GM21447 (cell line): ENCODE measurements at regions not wholly inside any gene's neighbourhood (a gene's known extent, or its start where the extent isn't known, plus 50 kb on each side); places are given as distances from the start of the nearest gene placed in this dataset.

Experiments used
- ATAC-seq: cut with Tn5 transposase; IDR thresholded peaks from one replicate; pipeline ENCODE4 v1.9.1; 2021; ENCODE audit not compliant: unreplicated experiment

DNA sequence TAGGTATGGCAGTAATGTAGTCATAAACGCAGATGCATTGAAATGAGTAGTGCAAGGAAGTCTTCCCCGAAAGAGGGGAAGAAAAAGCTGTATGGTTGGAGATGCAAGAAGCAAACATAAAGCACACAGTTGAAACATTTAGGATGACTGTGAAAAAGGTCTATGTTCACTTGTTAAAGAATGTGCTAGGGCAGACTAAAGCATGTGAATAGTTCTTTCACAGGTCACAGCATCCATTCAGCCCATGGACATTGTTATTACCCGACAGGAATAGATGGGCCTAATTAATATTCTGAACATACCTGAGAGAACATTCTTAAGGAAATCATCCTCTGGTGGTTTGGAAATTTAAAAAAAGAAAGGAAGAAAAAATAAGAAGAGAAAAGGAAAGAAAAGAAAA lies 595.2 kb downstream of the ZIC1 start:
- no peak for ATAC-seq

DNA sequence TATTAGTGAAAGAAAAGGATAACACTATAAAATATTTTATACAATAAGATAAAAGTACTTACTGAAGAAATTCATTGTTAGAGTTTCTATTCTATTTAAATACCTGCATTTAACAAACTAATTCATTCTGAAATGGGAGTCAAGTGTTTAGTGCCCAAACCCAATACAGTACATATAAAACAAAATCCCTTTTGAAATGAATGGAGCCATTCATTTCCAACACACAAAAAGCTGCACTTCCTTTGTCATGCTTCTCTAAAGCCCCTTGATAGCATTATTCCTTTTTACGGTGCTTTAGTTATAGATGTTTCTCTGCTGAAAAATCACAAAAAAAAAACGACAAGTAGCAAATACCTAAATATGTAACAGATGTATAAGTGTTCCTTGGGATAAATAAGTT lies 596.3 kb downstream of the ZIC1 start:
- no peak for ATAC-seq

DNA sequence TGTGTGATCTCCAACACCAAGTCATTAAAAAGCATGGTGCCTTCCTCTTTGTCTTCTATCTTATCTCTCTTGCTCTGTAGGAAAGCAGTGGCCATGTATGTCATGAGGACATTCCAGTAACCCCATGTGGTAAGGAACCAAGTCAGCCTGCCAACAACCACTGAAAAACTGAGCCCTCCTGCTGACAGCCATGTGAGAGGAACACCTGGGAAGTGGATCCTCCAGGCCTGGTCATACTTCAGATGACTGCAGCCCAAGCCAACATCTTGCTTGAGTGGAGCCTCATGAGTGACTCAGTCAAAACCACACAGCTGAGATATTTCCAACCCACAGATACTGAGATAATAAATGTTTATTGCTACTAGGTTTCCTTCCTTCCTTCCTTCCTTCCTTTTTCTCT lies 597.3 kb downstream of the ZIC1 start:
- ATAC-seq = no peak

DNA sequence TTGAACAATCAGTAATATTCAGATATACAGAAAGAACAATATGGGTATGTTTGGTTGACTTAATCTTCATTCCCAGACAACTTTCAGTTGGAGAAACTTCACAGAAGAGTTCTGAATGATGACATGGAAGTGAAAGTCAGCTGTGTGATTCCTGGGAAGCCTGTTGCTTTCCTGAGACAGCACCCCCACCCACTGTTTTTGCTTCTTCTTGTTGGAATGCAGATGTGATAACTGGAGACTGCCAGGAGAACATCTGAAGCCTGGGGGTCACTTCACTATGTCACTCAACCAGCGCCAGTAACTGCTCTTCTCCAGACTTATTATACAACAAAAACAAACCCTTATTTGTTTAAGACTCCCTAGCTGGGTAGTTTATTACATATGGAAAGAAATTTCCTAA lies 599.4 kb downstream of the ZIC1 start:
- no peak for ATAC-seq

DNA sequence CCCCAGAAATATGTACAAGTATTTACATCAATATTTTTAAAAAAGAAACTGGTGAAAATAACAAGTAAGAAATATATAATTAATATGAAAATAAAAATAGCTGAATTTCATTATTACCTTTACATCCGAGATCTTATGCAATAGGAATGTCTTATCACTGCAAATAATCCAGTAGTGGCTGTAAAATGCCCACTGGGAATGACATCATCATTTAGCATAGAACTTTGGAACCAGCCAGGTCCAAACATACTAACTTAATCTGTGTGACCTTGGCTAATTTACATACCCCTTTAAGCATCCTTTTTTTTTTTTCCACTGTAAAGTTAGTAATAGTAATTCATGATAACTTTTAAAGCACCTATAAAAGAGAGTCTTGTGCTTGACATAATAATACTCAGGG lies 611.7 kb downstream of the ZIC1 start:
- no peak for ATAC-seq

DNA sequence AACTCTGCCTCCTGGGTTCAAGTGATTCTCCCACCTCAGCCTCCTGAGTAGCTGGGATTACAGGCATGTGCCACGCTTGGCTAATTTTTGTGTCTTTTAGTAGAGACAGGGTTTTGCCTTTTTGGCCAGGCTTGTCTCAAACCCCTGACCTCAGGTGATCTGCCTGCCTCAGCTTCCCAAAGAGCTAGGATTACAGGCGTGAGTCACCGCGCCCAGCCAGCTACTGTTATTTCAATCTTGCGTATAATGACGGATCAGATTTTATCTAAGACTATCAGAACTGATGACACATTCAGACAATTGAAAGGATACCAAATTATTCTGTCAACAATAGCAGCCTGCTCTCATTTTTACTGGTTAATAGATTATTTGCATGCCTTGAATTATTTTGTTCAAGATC lies 612.2 kb downstream of the ZIC1 start:
- no peak for ATAC-seq

DNA sequence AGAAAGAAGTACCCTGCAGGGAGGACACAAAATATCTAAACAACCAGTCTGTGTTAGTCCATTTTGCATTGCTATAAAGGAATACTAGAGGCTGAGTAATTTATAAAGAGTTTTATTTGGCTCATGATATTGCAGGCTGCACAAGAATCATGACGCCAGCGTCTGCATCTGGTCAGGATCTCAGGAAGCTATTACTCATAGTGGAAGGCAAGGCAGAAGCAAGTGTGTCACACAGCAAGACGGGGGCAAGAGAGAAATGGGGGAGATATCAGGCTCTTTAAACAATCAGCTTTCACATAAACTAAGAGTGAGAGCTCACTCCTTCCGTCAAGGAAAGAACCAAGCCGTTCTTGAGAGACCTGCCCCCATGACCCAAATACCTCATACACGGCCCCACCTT lies 614.8 kb downstream of the ZIC1 start:
- ATAC-seq = no peak

DNA sequence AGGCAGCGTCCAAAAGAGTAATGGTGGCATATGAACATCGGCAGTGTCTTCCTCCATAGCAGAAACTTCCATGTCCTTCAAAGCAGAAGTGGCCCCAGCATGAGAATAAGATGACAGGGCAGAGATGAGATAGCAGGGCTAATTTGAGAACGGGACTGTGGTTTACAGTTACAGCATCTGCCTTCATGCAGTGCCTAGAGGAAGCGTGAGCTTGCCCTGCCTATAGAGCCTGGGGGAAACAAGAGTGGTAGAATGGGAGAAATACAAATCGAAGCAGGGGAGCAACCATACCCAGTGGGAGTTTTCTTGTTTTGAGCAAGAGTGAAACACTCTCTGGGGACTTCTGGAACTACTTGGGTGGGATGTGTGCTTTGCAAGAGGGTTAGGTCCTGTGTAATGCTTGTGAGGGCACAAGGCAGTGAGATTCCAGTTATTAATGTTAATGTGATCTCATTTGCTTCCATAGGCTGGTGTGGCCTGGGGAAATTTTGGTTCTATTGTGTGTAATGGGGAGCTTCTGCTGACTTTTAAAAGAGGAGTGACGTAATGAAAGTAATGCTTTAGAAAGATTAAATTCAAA lies 616.9 kb downstream of the ZIC1 start:
- ATAC-seq = no peak

DNA sequence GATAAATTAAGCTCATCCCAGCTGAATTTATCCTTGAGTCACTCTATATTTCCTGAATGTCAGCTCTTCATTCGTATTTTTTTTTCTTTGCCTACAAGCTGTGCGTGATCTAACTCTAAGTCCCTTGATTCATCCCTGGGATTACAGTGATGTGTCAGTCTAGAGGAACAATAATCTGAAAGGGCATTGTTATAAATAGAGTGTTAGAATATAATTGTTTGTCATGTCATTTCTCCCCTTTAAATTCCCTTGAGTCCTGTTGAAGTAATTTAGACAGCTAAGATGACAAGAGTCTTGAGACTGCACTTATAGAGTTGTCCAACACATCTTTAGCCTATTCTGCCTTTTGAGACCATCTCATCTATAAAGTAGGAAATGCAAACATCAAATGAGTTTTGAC lies 621.8 kb downstream of the ZIC1 start:
- ATAC-seq = no peak

DNA sequence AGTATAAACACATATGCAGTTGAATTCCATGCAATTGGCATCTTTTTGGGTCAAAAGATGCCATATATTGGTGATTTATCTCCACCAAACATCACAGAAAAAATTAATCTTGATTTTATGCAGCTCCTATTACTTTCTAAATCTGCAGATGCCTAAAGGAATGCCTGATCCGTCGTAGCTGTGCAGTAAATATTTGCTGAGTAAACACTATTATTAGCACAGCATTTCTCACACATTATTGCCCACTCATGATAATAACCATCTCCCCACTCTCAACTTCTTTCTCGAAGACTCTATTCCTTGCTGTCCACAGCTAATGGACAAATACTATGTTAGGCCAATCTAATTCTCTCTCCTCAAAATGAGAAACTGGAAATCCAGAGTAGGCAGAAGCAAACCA lies 625.2 kb downstream of the ZIC1 start:
- ATAC-seq = no peak

DNA sequence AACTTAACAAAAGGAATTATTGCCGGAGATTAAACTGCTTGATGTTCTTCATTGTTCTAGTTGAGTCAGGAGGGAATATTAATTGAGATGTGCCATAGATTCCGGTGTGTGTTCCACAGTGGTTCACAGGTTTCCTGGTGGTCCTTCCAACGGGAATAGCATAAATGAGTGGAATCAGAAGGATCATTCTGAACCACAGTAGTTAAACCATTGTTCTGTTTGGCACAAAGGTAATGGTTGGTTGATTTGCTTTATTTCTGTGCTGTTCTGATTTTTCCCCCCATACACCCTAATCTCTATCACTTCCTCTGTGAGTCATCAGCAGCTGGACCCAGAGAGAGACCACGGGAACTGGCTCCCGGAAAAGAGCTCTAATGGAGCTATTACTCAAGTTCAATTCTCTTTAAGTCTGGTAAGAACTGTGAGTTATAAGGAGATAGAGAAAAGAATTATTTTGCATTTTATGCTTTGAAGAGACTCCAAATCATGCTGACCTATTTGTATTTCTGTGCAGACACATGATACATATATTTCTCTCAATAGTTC lies 627.2 kb downstream of the ZIC1 start:
- no peak for ATAC-seq

DNA sequence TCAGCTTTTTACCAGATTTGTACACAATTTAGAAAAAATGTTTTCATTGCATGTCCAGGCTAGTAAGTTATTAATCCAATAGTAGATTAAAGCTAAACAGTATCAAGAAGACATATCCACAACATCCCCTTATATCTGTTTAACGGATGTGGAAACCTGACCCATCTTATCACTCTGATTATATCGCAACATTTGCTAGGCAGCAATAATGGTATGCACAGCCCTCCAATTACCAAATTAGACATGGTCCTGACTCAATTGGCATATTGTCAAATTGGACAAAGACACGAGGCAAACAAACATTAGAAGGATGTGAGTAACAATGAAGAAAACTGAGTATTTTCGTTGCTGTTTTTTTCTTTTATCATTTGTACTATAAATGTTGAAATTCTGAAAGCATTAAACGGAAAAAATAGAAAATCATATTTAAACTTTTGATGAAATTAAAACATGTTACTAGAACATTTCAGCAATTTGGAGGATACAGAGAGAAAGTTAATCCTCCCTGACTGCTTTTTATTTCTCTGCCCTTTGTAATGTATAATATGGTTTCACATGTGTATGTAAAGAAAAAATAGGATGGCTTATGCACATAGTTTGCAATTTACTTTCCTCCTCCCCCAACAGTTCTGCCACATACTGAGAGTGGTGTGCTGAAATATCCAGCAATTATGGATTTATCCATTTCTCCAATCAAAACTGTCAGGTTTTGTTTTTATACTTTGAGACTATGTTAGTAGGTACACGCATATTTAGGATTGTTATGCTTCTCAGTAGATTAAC lies 633.7 kb downstream of the ZIC1 start:
- no peak for ATAC-seq

DNA sequence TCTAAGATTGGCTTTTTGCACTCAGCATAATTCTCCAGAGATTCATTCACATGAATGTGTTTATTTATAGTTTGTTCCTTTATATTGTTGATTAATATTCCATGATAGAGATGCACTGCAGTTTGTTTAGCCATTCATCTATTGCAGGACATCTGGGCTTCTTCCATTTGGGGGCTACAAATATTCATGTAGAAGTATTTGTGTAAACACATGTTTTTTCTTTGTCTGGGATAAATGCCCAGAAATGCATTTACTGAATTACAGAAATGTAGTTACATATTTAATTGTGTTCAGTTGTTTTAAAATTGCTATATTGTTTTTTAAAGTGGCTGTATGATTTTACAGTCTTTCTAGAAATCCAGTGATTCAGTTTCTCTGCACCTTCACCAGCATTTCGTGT lies 635.0 kb downstream of the ZIC1 start:
- no peak for ATAC-seq

DNA sequence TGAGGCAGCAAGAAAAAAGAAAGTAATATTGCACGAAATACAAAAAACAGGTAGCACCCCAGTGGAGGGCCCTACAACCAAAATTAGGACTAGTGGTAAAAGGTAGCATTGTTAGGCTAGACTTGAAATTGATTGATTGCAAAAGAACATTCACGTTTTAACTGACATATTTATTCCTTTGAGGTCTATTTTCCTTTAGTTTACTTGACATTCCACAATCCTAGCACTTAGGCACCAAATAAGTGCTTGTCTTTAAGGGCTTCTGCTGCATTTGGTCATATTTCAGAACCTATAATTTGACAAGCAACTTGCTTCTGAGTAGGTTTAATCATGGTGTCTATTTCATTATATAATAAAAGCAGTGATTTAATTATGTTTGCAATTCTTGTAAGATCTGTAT lies 642.7 kb upstream of the AGTR1 start:
- ATAC-seq = no peak

DNA sequence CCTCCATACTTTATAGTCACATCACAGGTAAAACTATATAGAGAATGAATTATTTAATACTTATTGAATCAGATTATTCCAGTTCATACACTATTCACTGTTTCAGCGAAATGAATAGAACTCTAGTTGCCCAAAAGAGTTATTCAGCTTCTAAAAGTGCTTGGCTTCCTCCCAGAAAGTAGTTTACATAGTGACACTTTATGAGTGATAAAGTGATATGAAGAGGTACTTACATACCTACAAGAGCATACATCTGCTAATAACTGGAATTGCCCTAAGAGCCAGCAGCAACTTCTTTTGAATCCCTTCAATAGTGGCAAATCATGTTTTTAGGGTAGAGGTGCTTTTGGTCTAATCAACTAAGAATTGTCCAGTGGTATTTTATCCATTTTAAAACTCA lies 635.1 kb upstream of the AGTR1 start:
- ATAC-seq = no peak

DNA sequence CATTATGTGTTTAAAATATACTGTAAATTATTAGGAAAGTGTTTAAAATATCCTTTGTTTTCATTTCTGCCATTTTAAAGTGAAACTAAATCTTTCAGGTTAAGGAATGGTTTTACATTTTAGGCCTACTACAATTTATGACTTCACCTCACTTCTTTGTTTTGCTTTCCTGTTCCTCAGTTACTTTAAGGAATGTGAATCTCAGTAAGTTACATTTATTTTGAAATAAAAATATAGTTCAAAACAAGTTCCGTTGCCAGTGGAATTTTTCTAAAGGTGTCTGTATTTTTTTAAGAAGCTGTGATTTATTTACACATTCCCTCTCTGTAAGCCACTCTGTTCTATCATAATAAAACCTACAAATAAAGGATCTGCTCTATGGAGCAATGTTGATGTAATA lies 630.9 kb upstream of the AGTR1 start:
- no peak for ATAC-seq

DNA sequence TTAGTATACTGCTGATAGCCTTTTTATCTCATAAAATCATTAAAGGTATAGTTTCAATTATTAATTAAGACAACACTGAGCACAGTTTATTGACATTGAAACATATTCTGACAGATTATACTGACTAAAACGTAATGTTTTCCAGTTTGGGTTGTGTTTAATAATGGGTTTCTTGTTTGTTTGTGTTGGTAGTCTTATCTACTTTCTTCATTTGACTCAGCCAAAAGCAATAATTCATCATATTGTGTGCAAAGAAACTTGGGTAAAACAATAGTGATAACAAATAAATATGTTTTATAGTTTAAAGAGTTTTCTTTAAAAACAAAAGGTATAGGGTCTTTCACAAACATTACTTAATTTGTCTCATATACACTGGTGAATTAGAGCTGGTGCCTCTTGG lies 629.2 kb upstream of the AGTR1 start:
- no peak for ATAC-seq

DNA sequence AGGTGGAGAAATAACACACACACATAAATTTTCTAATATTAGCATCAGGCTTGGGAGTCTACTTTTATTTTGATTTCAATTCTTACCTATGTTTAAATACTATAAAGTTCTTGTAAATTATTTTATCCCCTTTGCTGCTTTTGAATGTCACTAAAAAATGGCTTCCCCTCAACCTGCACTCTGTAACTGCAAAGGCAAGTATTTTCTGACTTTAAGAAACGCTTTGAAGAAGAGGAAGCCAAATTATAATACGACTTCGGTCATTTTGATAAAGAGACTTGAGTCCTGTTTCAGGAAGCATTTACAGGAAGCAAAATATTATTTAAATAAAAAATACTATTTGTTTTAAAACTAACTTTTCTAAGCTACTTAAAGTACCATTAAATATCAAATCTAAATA lies 627.7 kb upstream of the AGTR1 start:
- ATAC-seq = no peak

DNA sequence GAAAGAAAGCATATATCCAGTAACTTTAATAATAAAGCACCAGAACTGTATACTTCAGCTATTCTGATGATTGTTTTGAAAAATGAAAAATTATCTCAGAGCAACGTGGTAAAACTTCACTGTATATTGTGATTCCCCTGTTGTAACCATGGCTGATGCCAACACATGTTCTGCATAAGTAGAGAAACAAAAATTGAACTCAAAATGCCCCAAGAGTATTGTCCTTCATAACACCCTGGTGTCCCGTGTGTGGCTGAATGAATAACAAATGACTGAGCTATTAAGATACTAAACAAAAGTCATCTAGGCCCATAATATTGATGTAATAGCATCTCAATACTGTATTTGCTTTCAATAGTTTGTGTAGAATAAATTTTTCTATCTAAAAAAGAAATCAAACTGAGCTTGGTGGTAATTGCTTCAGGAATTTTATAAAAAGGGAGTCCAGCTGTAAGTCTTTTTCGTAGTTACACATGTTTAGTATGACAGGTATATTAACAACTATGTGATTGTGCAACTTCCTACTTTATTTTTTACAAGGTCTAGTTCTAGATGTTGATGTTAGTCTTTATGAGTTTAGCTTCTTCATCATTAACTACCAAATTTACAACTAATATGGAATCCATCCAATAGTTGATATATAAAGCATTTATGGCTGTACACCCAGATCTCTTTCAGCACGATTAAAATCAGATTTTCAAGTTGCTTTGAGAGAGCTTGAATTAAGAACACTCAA lies 623.8 kb upstream of the AGTR1 start:
- ATAC-seq = no peak

DNA sequence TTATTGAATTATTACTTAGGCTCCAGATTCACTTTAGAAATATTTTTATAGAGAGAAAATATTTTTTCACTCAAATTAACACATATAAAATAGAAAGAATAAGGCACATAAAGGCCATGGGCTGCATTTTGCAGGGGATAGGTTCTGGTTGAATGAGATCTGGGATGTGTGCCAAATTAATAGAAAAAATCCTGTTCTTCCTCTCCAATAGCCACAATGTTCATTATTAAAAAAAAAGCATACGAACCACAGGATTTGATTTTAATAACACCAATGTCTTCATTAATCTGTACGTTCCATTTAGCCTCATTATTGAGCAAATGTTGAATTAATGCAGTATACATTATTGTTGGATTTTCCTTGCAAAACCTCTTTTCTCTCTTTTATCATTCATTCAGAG lies 622.8 kb upstream of the AGTR1 start:
- ATAC-seq = no peak

DNA sequence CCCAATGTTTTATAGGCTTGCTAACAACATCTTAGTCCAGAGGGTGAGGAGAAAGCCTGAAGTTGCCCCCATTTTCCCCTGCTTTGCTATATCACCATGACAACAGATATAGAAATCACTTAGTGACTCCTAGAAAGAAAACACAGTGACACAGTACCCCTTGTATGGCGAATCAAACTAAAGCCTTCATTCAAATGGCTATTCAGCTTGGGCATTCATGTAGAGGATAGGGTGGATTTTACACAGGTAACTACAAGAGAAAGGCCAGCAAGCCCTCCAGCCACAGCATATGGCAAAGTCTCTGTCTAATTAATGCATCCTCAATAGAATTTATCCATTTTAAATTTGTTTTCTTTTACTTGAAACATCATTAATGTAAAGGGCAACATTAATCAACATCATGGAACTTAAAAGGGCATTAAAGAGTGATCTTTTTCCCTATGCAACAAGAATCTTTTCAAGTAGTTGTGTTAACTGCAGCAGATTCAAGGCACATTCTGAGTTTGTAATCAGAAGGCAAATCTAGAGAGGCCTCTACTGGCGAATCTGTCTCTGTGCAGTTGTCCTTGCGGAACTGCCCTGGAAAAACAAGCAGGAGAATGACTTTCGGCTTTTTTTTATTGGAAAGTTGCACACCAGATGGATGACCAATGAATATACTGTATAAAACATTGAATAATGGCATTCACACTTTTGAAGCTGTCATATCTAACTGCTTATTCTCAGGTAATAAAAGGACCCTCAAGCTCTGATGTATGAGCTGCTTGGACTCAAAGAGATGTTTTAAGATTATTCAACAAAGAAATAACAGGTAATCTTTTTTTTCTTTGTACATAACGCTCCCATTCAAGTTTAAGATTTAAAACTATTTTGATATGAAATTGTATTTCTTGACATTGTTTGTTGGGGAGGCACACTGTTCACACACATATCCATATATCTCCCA lies 621.7 kb upstream of the AGTR1 start:
- no peak for ATAC-seq
